PFSK-1 (cell line): ENCODE measurements at regions not wholly inside any gene's neighbourhood (a gene's known extent, or its start where the extent isn't known, plus 50 kb on each side); places are given as distances from the start of the nearest gene placed in this dataset.
A peak's percentile ranks its signal among the peaks of the same experiment; 100 is the strongest.

Source experiments
- FOXP2 ChIP-seq: optimal IDR thresholded peaks from 2 replicates; pipeline ENCODE3; 2011; ENCODE audit warnings: borderline replicate concordance, control low read depth, inconsistent platforms; ENCODE audit not compliant: insufficient read depth; ENCODE audit errors: extremely low read length, extremely low read depth
- POLR2AphosphoS5 ChIP-seq: IDR thresholded peaks from 2 replicates; pipeline ENCODE4 v1.6.1; 2012; ENCODE audit warnings: low read depth, mild to moderate bottlenecking, control low read depth, low read length, moderate library complexity
- REST ChIP-seq, 2 experiments: IDR thresholded peaks; 2 replicates each; pipeline versions ENCODE4 v1.6.1 to v1.8.0; 2011 to 2012; ENCODE audit warnings: low read depth in 2 of 2, low read length in 2 of 2, control low read depth in 1 of 2, inconsistent platforms in 1 of 2, mild to moderate bottlenecking in 1 of 2, moderate library complexity in 1 of 2; ENCODE audit not compliant: insufficient read depth in 1 of 2
- SIN3A ChIP-seq: IDR thresholded peaks from 2 replicates; pipeline ENCODE4 v1.6.1; 2012; ENCODE audit warnings: mild to moderate bottlenecking, low read length, moderate library complexity, borderline replicate concordance; ENCODE audit not compliant: insufficient read depth
- TAF1 ChIP-seq: IDR thresholded peaks from 2 replicates; pipeline ENCODE4 v1.6.1; 2012; ENCODE audit warnings: low read length, control low read depth, borderline replicate concordance; ENCODE audit not compliant: insufficient read depth

GRCh38 chr4:127486248-127486647, 146.5 kb upstream of the INTU start:
- TF ChIP-seq FOXP2 = no peak
- no peak for TF ChIP-seq REST (IDR thresholded peaks at IDR 0.05; ENCODE audit: insufficient read depth in 1 of 2, low read depth in 2 of 2, low read length in 2 of 2)
- TF ChIP-seq SIN3A = no peak
- no peak for TF ChIP-seq TAF1
- no peak for TF ChIP-seq POLR2AphosphoS5

- TF ChIP-seq FOXP2 (no peak), POLR2AphosphoS5 (no peak), TAF1 (no peak), SIN3A (no peak)
Observed at GRCh38 chr4:127491571-127491970, 141.2 kb upstream of the INTU start.

GRCh38 chr4:127498366-127498765, 134.4 kb upstream of the INTU start:
- TF ChIP-seq FOXP2 (no peak), POLR2AphosphoS5 (no peak), REST (IDR thresholded peaks at IDR 0.05; ENCODE audit: insufficient read depth in 1 of 2, low read depth in 2 of 2, low read length in 2 of 2) (no peak), TAF1 (no peak), SIN3A (no peak)

GRCh38 chr4:127500242-127500641, 132.5 kb upstream of the INTU start:
- TF ChIP-seq REST (IDR thresholded peaks at IDR 0.05; ENCODE audit: insufficient read depth in 1 of 2, low read depth in 2 of 2, low read length in 2 of 2) = no peak
- no peak for TF ChIP-seq POLR2AphosphoS5
- no peak for TF ChIP-seq FOXP2
- no peak for TF ChIP-seq SIN3A
- TF ChIP-seq TAF1 = no peak

GRCh38 chr4:127501103-127501502, 131.7 kb upstream of the INTU start:
- TF ChIP-seq SIN3A = peak; percentile 77; the same call in 1 of the 2 replicates
- TF ChIP-seq TAF1 = no peak
- TF ChIP-seq REST (IDR thresholded peaks at IDR 0.05; ENCODE audit: insufficient read depth in 1 of 2, low read depth in 2 of 2, low read length in 2 of 2) = peak in 1 of 2 experiments; percentile 78; a peak in 2 of 4 replicates
- TF ChIP-seq FOXP2 = no peak
- TF ChIP-seq POLR2AphosphoS5 = no peak

GRCh38 chr4:127503111-127503510, 129.6 kb upstream of the INTU start:
- TF ChIP-seq FOXP2 (no peak), TAF1 (no peak), POLR2AphosphoS5 (no peak), SIN3A (no peak), REST (IDR thresholded peaks at IDR 0.05; ENCODE audit: insufficient read depth in 1 of 2, low read depth in 2 of 2, low read length in 2 of 2) (no peak)
